ENCODE measurements at regions not wholly inside any gene's neighbourhood (a gene's known extent, or its start where the extent isn't known, plus 50 kb on each side); places are given as distances from the start of the nearest gene placed in this dataset.

GRCh38 chr5:87775228-87775627 lies 362.5 kb upstream of the CCNH start:
- H3K36me3 ChIP-seq (ENCODE audit: control insufficient read depth, insufficient read depth, low read length), result no peaks in the 10 kb centered on the region
- H2AFZ ChIP-seq (ENCODE audit: low read depth, low read length), result no peak overlapping the region
- 4% methylated on average over 2 of the region's 2 CpGs for WGBS (ENCODE audit: insufficient coverage, low coverage, missing lambda C conversion rate)
- POLR2A ChIA-PET, result no interaction called here
- H3K79me2 ChIP-seq (ENCODE audit: control insufficient read depth, insufficient read depth, low read length), result no peaks in the 10 kb centered on the region
- BruUV-seq (replicated peaks), result no TSS peak
- no peak for TF ChIP-seq IFI16 (CRISPR knock-in tag; IDR thresholded peaks at IDR 0.05)
- no peak for TF ChIP-seq FOXO4 (CRISPR knock-in tag; IDR thresholded peaks at IDR 0.05)
- TF ChIP-seq NR3C1 (CRISPR knock-in tag; IDR thresholded peaks at IDR 0.05), result no peak
- no peak for TF ChIP-seq NEUROD1 (IDR thresholded peaks at IDR 0.05; ENCODE audit: borderline replicate concordance, low read depth, low read length, partially characterized antibody)
- TF ChIP-seq POLR2G (IDR thresholded peaks at IDR 0.05; ENCODE audit: low read depth, low read length), result no peak
- TF ChIP-seq PHF20 (IDR thresholded peaks at IDR 0.05; ENCODE audit: partially characterized antibody), result no peak
- no peak for TF ChIP-seq ZNF133 (CRISPR knock-in tag; IDR thresholded peaks at IDR 0.05)
- TF ChIP-seq MXI1 (IDR thresholded peaks at IDR 0.05; ENCODE audit: low read depth, low read length), result no peak
- TF ChIP-seq, protein P1, sequence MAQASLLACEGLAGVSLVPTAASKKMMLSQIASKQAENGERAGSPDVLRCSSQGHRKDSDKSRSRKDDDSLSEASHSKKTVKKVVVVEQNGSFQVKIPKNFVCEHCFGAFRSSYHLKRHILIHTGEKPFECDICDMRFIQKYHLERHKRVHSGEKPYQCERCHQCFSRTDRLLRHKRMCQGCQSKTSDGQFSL (CRISPR knock-in tag; IDR thresholded peaks at IDR 0.05), result no peak
- TF ChIP-seq, protein P1 (tag; IDR thresholded peaks at IDR 0.05), result no peak
- TF ChIP-seq YY1 (IDR thresholded peaks at IDR 0.05; ENCODE audit: borderline replicate concordance in 1 of 3, control insufficient read depth in 1 of 3, extremely low read depth in 1 of 3, insufficient read depth in 3 of 3, insufficient read length in 1 of 3, insufficient replicate concordance in 2 of 3, low read depth in 1 of 3, low read length in 2 of 3), result no peak
- H4K20me1 ChIP-seq (replicated peaks; ENCODE audit: control insufficient read depth, insufficient read depth, low read length), result no peaks in the 10 kb centered on the region
- no peak overlapping the region for H3K9ac ChIP-seq (ENCODE audit: insufficient read depth in 1 of 2, low read depth in 2 of 2, low read length in 2 of 2)
- no peaks in the 10 kb centered on the region for H3K9me3 ChIP-seq (replicated peaks; ENCODE audit: control insufficient read depth, insufficient read depth, low read depth, low read length)
- intact Hi-C loops (cut with micrococcal nuclease) (loop anchor here (10.0 kb wide), 1 partner anchor 350 kb away; no protein-coding TSS in a partner anchor), in situ Hi-C loops (cut with MboI) (no loop called here)
- H3K27ac ChIP-seq (ENCODE audit: extremely low read depth, low read depth, low read length), result no peak overlapping the region
- FAIRE-seq (no peak), DNase-seq (ENCODE audit: extremely low read depth in 1 of 4, low spot score in 3 of 4) (no peak), ATAC-seq (no peak)
- no peaks in the 10 kb centered on the region for H3K27me3 ChIP-seq (ENCODE audit: control insufficient read depth in 2 of 2, insufficient read depth in 2 of 2, low read length in 2 of 2)
- H3K4me3 ChIP-seq, result no peak overlapping the region
- CTCF ChIA-PET (ENCODE audit: low intra/inter-chr PET ratio), result no interaction called here
- no peak overlapping the region for H3K4me2 ChIP-seq (ENCODE audit: insufficient read depth, low read length)
- no peaks in the 10 kb centered on the region for H3K9me1 ChIP-seq (ENCODE audit: control insufficient read depth, insufficient read depth, low read length)
- no peaks in the 10 kb centered on the region for H3K4me1 ChIP-seq (replicated peaks in 1 of 2; ENCODE audit: control insufficient read depth in 2 of 2, insufficient read depth in 2 of 2, low read length in 2 of 2)

Measured in K562 (cell line).